Breast epithelium (tissue), 4 donors: ENCODE measurements at regions not wholly inside any gene's neighbourhood (a gene's known extent, or its start where the extent isn't known, plus 50 kb on each side); places are given as distances from the start of the nearest gene placed in this dataset.

Experiments used
- DNase-seq, 2 donors: peaks; one replicate each; pipeline ENCODE4 v3.0.0-alpha.2; 2019; ENCODE audit warnings: low spot score in 2 of 2
- H3K27ac ChIP-seq, 2 donors: fragments of 200-600 bp; sonication (generic) in 1 of 2; one replicate each; pipeline ENCODE4 v1.5.1; 2016 to 2019; ENCODE audit warnings: mild to moderate bottlenecking in 1 of 2
- H3K27me3 ChIP-seq, 2 donors: fragments of 200-600 bp; sonication (generic) in 1 of 2; one replicate each; pipeline versions ENCODE4 v1.5.1 to v1.6.0; 2017 to 2019; ENCODE audit warnings: control low read depth in 1 of 2, mild to moderate bottlenecking in 1 of 2
- H3K36me3 ChIP-seq: fragments of 200-600 bp; one replicate; pipeline ENCODE4 v1.5.1; 2019
- H3K4me1 ChIP-seq, 2 donors: fragments of 200-600 bp; sonication (generic); one replicate each; pipeline ENCODE4 v1.5.1; 2016 to 2019; ENCODE audit warnings: control low read depth in 1 of 2
- H3K4me3 ChIP-seq, 3 donors: fragments of 200-600 bp; sonication (generic); 1 replicate in 2 of 3; 2 replicates in 1 of 3; pipeline ENCODE4 v1.5.1; 2016 to 2019; ENCODE audit warnings: mild to moderate bottlenecking in 3 of 3, moderate library complexity in 2 of 3
- H3K9me3 ChIP-seq, 2 donors: fragments of 200-600 bp; sonication (generic) in 1 of 2; one replicate each; pipeline ENCODE4 v1.5.1; 2016 to 2019; ENCODE audit warnings: control low read depth in 1 of 2
- CTCF ChIP-seq, 3 donors: fragments of 450-650 bp; IDR thresholded peaks; one replicate each; pipeline ENCODE4 v1.5.1; 2016 to 2017; ENCODE audit warnings: antibody characterized with exemption in 3 of 3, mild to moderate bottlenecking in 3 of 3, moderate library complexity in 3 of 3
- POLR2A ChIP-seq: fragments of 450-650 bp; IDR thresholded peaks from one replicate; pipeline ENCODE4 v1.6.1; 2016; ENCODE audit warnings: antibody characterized with exemption, mild to moderate bottlenecking, moderate library complexity
- POLR2AphosphoS5 ChIP-seq, 3 donors: sonication (generic); formaldehyde crosslinking; IDR thresholded peaks; one replicate each; pipeline ENCODE4 v1.6.1; 2017; ENCODE audit warnings: antibody characterized with exemption in 3 of 3
- intact Hi-C: fragments of 100-400 bp; cut with DNase I; formaldehyde crosslinking; loops from one replicate; pipeline ENCODE4 v1.15.1; 2023; ENCODE audit warnings: low total_unique reads

GRCh38 chr20:55097621-55098020, 622.2 kb downstream of the DOK5 start:
- Histone ChIP-seq H3K27me3 (no peaks in the 10 kb centered on the region), H3K9me3 (peaks cover 0 to 6% of the 10 kb centered on the region in 2 donors), H3K36me3 (no peaks in the 10 kb centered on the region), H3K27ac (no peak overlapping the region), H3K4me3 (no peak overlapping the region), H3K4me1 (no peaks in the 10 kb centered on the region)
- no peak for DNase-seq
- TF ChIP-seq CTCF (IDR thresholded peaks at IDR 0.05) (no peak), POLR2A (no peak)
- intact Hi-C loops: no loop called here

GRCh38 chr20:55095745-55096400, 620.5 kb downstream of the DOK5 start:
- H3K27ac ChIP-seq: no peak overlapping the region
- TF ChIP-seq CTCF (IDR thresholded peaks at IDR 0.05): no peak
- no peak for TF ChIP-seq POLR2A
- no peak for TF ChIP-seq POLR2AphosphoS5 (IDR thresholded peaks at IDR 0.05)
- no peak overlapping the region for H3K4me3 ChIP-seq

GRCh38 chr20:55094353-55094861, 619.0 kb downstream of the DOK5 start:
- peaks cover 0 to 6% of the 10 kb centered on the region in 2 donors for H3K9me3 ChIP-seq
- H3K27ac ChIP-seq: no peak overlapping the region
- H3K4me1 ChIP-seq: no peaks in the 10 kb centered on the region
- no peak for TF ChIP-seq CTCF (IDR thresholded peaks at IDR 0.05)
- TF ChIP-seq POLR2AphosphoS5 (IDR thresholded peaks at IDR 0.05): no peak
- TF ChIP-seq POLR2A: no peak
- no peaks in the 10 kb centered on the region for H3K27me3 ChIP-seq
- H3K4me3 ChIP-seq: no peak overlapping the region
- intact Hi-C loops: no loop called here
- no peaks in the 10 kb centered on the region for H3K36me3 ChIP-seq
- no peak for DNase-seq

More at GRCh38 chr20:55095745-55096400, 620.5 kb downstream of the DOK5 start:
- Histone ChIP-seq H3K9me3 (peaks cover 0 to 6% of the 10 kb centered on the region in 2 donors), H3K36me3 (no peaks in the 10 kb centered on the region), H3K4me1 (no peaks in the 10 kb centered on the region), H3K27me3 (no peaks in the 10 kb centered on the region)
- intact Hi-C loops: no loop called here
- DNase-seq: no peak

- peaks cover 0 to 6% of the 10 kb centered on the region in 2 donors for H3K9me3 ChIP-seq
- H3K27me3 ChIP-seq: no peaks in the 10 kb centered on the region
- DNase-seq: no peak
- intact Hi-C loops: no loop called here
- no peak overlapping the region for H3K4me3 ChIP-seq
- no peak overlapping the region for H3K27ac ChIP-seq
- H3K36me3 ChIP-seq: no peaks in the 10 kb centered on the region
- H3K4me1 ChIP-seq: no peaks in the 10 kb centered on the region
- TF ChIP-seq POLR2A (no peak), POLR2AphosphoS5 (IDR thresholded peaks at IDR 0.05) (no peak), CTCF (IDR thresholded peaks at IDR 0.05) (no peak)
These were observed 614.9 kb downstream of the DOK5 start for GRCh38 chr20:55090286-55090685.

- Histone ChIP-seq H3K36me3 (no peaks in the 10 kb centered on the region), H3K4me3 (no peak overlapping the region), H3K27me3 (no peaks in the 10 kb centered on the region), H3K4me1 (no peaks in the 10 kb centered on the region), H3K9me3 (no peaks in the 10 kb centered on the region), H3K27ac (no peak overlapping the region)
- no peak for DNase-seq
- intact Hi-C loops: no loop called here
- TF ChIP-seq CTCF (IDR thresholded peaks at IDR 0.05) (no peak), POLR2A (no peak), POLR2AphosphoS5 (IDR thresholded peaks at IDR 0.05) (no peak)
These were observed 611.0 kb downstream of the DOK5 start for GRCh38 chr20:55086421-55086820.
